K562 (cell line): ENCODE measurements at regions not wholly inside any gene's neighbourhood (a gene's known extent, or its start where the extent isn't known, plus 50 kb on each side); places are given as distances from the start of the nearest gene placed in this dataset.

Source experiments
- ATAC-seq: fragments of 200-7000 bp; cut with Tn5 transposase; 3 replicates; pipeline ENCODE4 v1.9.1; 2020; ENCODE audit warnings: moderate library complexity
- BruUV-seq: library from RNA; stranded (reverse); fragments of 400-500 nt; replicated peaks from 2 replicates; lab custom pipeline; 2021; lab: Mats Ljungman, UMichigan
- CTCF ChIA-PET: fragments of 300-600 bp; formaldehyde crosslinking; extraction: SDS; loops from one replicate; lab custom pipeline; 2021; ENCODE audit warnings: low intra/inter-chr PET ratio; lab: Yijun Ruan, JAX
- POLR2A ChIA-PET: fragments of 300-600, 350-650 bp; sonication (Branson Sonifier 250); formaldehyde crosslinking; extraction: SDS; loops from one replicate; lab custom pipeline; 2021; ENCODE audit warnings: antibody characterized with exemption, inconsistent platforms; lab: Yijun Ruan, JAX
- DNase-seq, 4 experiments: peaks; one replicate each; pipeline versions ENCODE4 v3.0.0 to v3.0.0-alpha.2; 2011 to 2018; ENCODE audit warnings: low spot score in 3 of 4, mixed read lengths in 3 of 4; ENCODE audit errors: extremely low read depth in 1 of 4
- FAIRE-seq: peaks from 2 replicates; lab custom pipeline; 2011; peaks lifted over from hg19 to GRCh38; lab: Jason Lieb, UNC
- H2AFZ ChIP-seq: 2 replicates; pipeline ENCODE4 v1.6.0; 2011; ENCODE audit warnings: low read depth, low read length, control low read depth, inconsistent platforms
- H3K27ac ChIP-seq: fragments of 200-600 bp; 3 replicates; pipeline ENCODE4 v1.8.0; 2011; ENCODE audit warnings: low read depth, mild to moderate bottlenecking, control low read depth, inconsistent platforms, low read length, moderate library complexity, mixed read lengths; ENCODE audit errors: extremely low read depth
- H3K27me3 ChIP-seq, 2 experiments: fragments of 300-600 bp in 1 of 2; 2 replicates in 1 of 2; 3 replicates in 1 of 2; pipeline versions ENCODE4 v1.6.0 to v1.8.0; 2011; ENCODE audit warnings: inconsistent platforms in 2 of 2, low read length in 2 of 2, mild to moderate bottlenecking in 1 of 2, mixed read lengths in 1 of 2, moderate library complexity in 1 of 2; ENCODE audit not compliant: control insufficient read depth in 2 of 2, insufficient read depth in 2 of 2
- H3K36me3 ChIP-seq: fragments of 300-600 bp; 3 replicates; pipeline ENCODE4 v1.8.0; 2011; ENCODE audit warnings: mild to moderate bottlenecking, low read length, inconsistent platforms; ENCODE audit not compliant: control insufficient read depth, insufficient read depth
- H3K4me1 ChIP-seq, 2 experiments: fragments of 200-600 bp in 1 of 2; replicated peaks in 1 of 2; 2 replicates in 1 of 2; 3 replicates in 1 of 2; pipeline versions ENCODE4 v1.5.1 to v1.8.0; 2011; ENCODE audit warnings: inconsistent platforms in 2 of 2, low read length in 2 of 2, mild to moderate bottlenecking in 1 of 2, mixed read lengths in 1 of 2, moderate library complexity in 1 of 2; ENCODE audit not compliant: control insufficient read depth in 2 of 2, insufficient read depth in 2 of 2
- H3K4me2 ChIP-seq: 2 replicates; pipeline ENCODE4 v1.6.1; 2011; ENCODE audit warnings: low read length, control low read depth, inconsistent platforms, mixed read lengths; ENCODE audit not compliant: insufficient read depth
- H3K4me3 ChIP-seq: fragments of 200-600 bp; sonication (generic), shearing (Covaris generic); 2 replicates; pipeline ENCODE4 v1.5.1; 2016; ENCODE audit warnings: control low read depth, inconsistent platforms
- H3K79me2 ChIP-seq: fragments of 200-600 bp; 3 replicates; pipeline ENCODE4 v1.8.0; 2011; ENCODE audit warnings: low read length, inconsistent platforms; ENCODE audit not compliant: control insufficient read depth, insufficient read depth
- H3K9ac ChIP-seq, 2 experiments: 2 replicates each; pipeline versions ENCODE4 v1.6.0 to v1.6.1; 2011; ENCODE audit warnings: low read depth in 2 of 2, low read length in 2 of 2, control low read depth in 1 of 2, inconsistent platforms in 1 of 2, mild to moderate bottlenecking in 1 of 2, mixed read lengths in 1 of 2; ENCODE audit not compliant: insufficient read depth in 1 of 2
- H3K9me1 ChIP-seq: one replicate; pipeline ENCODE4 v1.6.0; 2011; ENCODE audit warnings: inconsistent platforms, mild to moderate bottlenecking, low read length, moderate library complexity; ENCODE audit not compliant: control insufficient read depth, insufficient read depth
- H3K9me3 ChIP-seq: replicated peaks from 2 replicates; pipeline ENCODE4 v1.5.1; 2011; ENCODE audit warnings: low read depth, low read length, inconsistent platforms; ENCODE audit not compliant: control insufficient read depth, insufficient read depth
- H4K20me1 ChIP-seq: replicated peaks from 2 replicates; pipeline ENCODE4 v1.6.1; 2011; ENCODE audit warnings: low read length, inconsistent platforms, mixed read lengths; ENCODE audit not compliant: control insufficient read depth, insufficient read depth
- ARID3B ChIP-seq: fragments of 250-450 bp; sonication (Bioruptor Pico); IDR thresholded peaks from 2 replicates; pipeline ENCODE4 v1.4.0; 2020; ENCODE audit warnings: borderline replicate concordance
- MITF ChIP-seq: IDR thresholded peaks from 2 replicates; pipeline ENCODE4 v1.6.1; 2014; ENCODE audit warnings: antibody characterized with exemption
- SNIP1 ChIP-seq: fragments of 450-650 bp; IDR thresholded peaks from 2 replicates; pipeline ENCODE4 v1.7.1; 2017; ENCODE audit warnings: low read depth, mild to moderate bottlenecking
- XRCC4 ChIP-seq: IDR thresholded peaks from one replicate; pipeline ENCODE4 v1.6.1; 2011; ENCODE audit not compliant: insufficient read depth, insufficient read length; ENCODE audit errors: extremely low read depth
- in situ Hi-C: fragments of 300-500 bp; cut with MboI; formaldehyde crosslinking; loops from 4 replicates; pipeline ENCODE4 v1.15.0; 2018; ENCODE audit warnings: inconsistent platforms, mixed read lengths
- intact Hi-C: fragments of 100-400 bp; cut with micrococcal nuclease; formaldehyde crosslinking; loops from 2 replicates; pipeline ENCODE4 v1.14.2; 2022

GRCh38 chr12:93054021-93054420, 124.9 kb upstream of the EEA1 start:
- ATAC-seq (no peak), DNase-seq (no peak), FAIRE-seq (no peak)
- Histone ChIP-seq H3K9me1 (no peaks in the 10 kb centered on the region), H3K4me2 (no peak overlapping the region), H3K4me1 (no peaks in the 10 kb centered on the region; a peak in 1 of 5 replicates), H3K27ac (no peak overlapping the region), H2AFZ (no peak overlapping the region), H3K4me3 (no peak overlapping the region), H4K20me1 (no peaks in the 10 kb centered on the region), H3K9ac (no peak overlapping the region), H3K79me2 (no peaks in the 10 kb centered on the region), H3K27me3 (peaks cover 0 to 5% of the 10 kb centered on the region in 2 experiments; a peak in 2 of 5 replicates), H3K9me3 (no peaks in the 10 kb centered on the region), H3K36me3 (no peaks in the 10 kb centered on the region)
- POLR2A ChIA-PET = no interaction called here
- BruUV-seq = no TSS peak
- in situ Hi-C loops (no loop called here), intact Hi-C loops (no loop called here)
- no peak for TF ChIP-seq SNIP1
- TF ChIP-seq MITF = no peak
- no peak for TF ChIP-seq ARID3B (CRISPR knock-in tag)
- TF ChIP-seq XRCC4 = no peak
- CTCF ChIA-PET = no interaction called here
